Activated CD8-positive, alpha-beta memory T cell treated with anti-CD3 and anti-CD28 coated beads, Interleukin-2, amount 50 U/mL, for 48 hours (primary cell): ENCODE measurements at regions not wholly inside any gene's neighbourhood (a gene's known extent, or its start where the extent isn't known, plus 50 kb on each side); places are given as distances from the start of the nearest gene placed in this dataset.
"Not testable (repeated sequence)": the region's sequence is repeated elsewhere in the genome, so short reads cannot be mapped to it uniquely, and the experiment has no call there.

Source experiments
- DNase-seq: peaks from one replicate; pipeline ENCODE4 v3.0.0-alpha.2; 2020

DNA sequence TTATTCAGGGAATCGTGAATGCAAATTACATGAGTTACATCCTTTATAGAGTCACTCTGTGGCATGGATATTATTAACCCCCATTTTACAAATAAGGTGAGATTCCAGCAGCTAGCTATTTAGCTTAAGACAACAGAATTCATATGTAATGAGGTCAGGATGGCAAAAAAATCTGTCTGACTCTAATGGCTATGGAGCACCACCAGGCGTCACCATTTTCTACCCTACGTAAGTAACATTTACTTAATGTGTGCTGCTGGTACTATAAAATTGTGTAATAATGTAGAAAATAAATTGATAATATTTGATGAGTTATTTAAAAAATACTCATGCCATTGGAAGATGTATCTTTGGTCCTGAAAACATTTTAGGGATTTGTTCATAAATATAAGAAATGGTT, 2040.1 kb upstream of the LRRTM1 start:
- DNase-seq, result no peak

DNA sequence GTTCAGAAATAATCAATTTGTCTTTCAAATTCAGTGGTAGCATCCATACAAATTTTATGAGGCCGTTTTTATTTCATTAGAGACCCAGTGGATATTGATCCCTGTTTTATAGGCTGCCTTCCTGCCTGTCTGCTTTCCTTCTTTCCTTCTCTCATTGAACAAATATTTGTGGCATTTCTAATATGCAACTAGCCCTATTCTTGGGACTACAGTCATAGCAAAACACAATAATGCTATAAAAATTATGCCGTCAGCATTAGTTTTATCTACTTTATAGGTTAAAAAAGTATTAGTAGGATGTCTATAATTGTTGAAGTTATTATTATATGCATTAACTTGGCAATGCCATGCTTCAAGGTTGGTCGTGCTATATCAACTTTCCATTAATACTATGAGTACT, 2037.8 kb upstream of the LRRTM1 start:
- DNase-seq, result no peak

DNA sequence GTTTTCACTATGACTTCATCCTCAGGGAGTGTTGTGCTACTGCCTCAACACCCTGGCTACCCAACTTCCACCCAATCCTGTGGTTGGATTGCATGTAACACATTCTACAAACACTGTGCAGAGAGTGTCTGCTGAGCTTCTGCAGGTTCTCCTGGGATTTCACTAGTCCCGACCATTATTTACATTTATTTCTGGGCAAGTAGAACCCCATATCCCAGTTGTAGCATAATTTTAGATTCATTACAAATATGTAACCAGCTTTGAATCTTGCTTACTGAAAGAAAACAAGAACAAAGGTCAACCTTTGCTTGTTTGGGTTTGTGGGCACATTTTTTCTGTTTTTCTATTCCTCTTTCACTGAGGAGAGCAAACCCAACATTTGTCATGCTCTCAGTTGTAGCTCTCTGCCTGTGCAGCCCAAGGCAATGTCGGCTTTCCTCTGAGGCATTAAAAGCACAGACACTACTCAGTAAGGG, 2036.1 kb upstream of the LRRTM1 start:
- DNase-seq, result no peak

DNA sequence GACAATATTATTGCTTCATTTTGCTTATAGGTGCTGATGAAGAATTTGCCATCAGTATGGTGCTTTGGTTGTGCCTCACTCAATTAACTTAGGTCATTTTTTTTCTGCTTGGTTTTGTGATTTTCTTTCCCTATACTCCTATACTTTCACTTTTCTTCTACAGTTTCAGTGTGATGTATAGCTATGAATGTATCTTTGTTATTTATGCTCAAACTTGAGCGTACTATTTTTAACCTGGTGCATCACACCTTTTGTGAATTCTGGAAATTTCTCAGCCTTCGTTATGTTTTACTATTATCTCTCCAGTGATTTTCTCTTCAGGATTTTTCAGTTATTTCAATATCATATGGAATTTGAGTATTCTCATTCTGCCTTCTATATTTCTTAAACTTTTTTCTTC, 2035.3 kb upstream of the LRRTM1 start:
- no peak for DNase-seq

DNA sequence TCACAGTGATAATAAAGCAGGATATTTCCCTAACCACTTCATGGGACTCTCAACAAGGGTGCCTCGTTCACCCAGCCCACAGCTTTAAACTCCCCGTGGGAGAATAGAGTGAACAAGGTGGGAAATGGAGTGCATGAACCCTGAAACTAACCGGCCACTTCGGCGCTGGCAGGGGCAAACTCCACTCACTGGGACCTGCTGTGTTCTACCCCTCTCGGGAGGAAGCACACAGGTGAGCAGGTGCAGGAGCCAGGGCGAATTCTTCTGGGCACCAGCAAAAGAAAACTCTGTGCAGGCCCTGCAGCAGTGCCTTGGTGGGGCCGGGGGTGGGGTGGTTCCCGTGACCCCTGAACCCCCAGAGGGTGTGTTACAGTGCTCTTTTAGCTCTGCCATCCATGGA, 2029.1 kb upstream of the LRRTM1 start:
- no peak for DNase-seq

DNA sequence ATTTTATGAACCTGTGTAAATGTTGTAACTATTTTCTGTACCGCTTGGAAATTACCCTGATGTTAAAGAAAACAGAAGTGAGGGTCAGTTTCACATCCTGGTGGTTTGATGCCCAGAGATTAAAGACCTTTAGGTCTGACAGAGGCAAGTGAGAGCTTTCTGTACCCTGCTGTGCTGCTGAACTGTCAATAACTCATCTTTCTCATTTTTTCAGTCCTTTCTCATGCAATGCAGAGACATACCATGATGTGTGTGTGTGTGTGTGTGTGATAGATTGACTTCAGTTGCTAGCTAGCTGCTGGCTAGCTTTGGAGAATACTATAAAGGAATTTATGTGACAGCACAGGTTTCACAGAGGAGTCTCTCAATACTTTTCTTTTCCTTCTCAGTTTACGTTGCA, 2025.6 kb upstream of the LRRTM1 start:
- DNase-seq, result no peak

DNA sequence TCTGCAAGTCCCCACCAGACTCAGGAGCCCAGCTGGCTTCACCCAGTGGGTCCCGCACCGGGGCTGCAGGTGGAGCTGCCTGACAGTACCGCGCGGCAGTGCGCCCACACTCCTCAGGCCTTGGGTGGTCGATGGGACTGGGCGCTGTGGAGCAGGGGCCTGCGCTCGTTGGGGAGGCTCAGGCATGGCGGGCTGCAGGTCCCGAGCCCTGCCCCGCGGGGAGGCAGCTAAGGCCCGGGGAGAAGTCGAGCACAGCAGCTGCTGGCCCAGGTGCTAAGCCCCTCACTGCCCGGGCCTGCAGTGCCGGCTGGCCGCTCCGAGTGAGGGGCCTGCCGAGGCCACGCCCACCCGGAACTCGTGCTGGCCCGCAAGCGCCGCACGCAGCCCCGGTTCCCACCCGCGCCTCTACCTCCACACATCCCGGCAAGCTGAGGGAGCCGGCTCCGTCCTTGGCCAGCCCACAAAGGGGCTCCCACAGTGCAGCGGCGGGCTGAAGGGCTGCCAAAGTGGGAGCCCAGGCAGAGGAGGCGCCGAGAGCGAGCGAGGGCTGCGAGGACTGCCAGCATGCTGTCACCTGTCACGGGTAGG, 2021.7 kb upstream of the LRRTM1 start:
- not testable (repeated sequence) for DNase-seq

DNA sequence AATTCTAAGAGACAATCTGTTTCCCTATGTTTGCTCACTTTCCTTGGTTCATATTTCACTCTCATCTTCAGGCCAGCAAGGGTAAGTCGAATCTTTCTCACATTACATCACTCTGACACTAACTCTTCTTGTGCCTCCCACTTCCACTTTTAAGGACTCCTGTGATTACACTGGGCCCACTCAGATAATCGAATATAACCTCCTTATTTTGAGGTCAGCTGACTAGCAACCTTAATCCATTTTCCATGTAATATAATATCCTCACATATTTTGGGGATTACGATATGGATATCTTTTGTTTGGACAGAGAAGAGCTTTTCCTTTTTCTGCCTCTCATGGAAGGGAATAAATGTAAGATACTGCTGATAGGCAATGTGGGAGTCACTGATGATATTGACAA, 2015.7 kb upstream of the LRRTM1 start:
- no peak for DNase-seq

DNA sequence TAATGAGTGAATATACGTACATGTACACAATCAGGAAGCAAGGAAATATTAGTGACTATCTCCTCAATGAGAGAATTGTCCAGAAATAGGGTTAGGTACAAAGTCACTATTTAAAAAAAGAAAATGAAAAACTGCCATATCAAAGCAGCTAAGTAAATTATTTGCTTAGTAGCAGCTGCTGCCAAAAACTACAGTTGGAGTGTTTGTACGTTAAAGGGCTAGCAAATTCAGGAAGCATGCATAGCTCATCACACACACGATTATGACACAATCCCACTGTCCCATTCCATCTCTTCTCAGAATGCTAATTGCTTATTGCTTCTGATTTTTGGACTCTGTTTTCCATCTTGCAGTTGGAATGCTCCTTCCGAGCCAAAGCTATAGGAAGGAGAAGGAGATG, 2012.5 kb upstream of the LRRTM1 start:
- no peak for DNase-seq

DNA sequence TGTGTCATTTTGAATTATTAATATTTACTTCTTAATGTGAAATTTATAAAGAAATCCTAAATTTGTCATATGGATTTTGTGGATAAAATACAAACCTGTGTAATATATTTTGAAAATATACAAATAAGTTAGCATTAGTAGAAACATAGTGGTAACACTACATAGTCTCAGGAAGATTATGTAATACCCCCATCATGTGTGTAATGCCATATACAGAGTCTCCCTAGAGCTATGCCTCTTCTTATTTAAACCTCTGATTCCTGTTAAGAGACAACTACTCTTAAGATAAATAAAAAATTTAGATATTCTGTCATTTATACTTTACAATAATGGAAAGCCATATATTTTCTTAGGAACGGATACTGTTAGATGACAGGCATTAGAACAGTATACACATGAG, 2012.0 kb upstream of the LRRTM1 start:
- no peak for DNase-seq

DNA sequence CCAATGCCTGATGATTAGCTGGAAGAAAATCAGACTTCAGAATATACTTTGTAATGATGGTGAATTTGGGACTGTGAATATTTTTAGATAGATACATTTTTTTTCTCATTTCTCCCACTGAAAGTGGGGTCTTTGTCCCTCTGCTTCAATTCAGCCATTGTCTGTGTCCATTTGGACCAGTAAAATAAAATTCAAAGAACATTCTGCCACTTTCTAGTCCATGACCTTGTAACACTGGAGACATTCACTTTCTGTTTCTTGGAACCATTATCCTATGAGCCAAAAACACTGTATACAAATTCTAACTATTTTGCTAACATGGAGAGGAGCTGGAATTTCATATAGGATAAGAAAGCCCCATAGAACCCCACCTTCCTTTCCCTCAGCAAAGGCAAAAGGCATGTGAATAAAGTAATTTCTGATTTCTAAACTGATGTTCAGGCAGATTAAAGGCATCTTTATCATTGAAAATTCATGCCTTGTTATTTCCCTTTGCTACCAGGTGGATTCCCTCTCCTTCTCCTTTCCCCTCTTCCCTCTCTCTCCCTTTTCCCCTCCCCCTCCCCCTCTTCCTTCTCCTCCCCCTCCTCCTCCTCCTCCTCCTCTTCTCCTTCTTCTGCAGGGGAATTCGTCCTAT, 2010.4 kb upstream of the LRRTM1 start:
- DNase-seq, result no peak

DNA sequence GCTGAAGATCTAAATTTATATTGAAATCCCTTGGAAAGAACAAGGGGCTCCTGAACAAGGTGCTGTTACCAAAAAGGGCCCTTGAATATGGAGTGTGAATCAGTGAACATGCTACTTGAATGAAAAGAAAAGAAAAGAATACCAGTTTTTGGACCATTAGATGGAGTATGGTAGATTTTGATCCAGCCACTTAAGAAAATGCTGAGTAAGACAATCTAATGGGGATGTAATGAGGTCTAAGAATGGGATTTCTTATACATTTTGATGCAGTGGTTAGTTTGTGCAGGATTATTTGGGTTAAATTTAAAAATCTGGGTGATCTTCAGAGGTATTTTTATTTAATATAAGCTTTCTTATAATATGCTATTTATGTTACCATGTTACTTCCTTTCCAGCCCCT, 2003.0 kb upstream of the LRRTM1 start:
- no peak for DNase-seq

DNA sequence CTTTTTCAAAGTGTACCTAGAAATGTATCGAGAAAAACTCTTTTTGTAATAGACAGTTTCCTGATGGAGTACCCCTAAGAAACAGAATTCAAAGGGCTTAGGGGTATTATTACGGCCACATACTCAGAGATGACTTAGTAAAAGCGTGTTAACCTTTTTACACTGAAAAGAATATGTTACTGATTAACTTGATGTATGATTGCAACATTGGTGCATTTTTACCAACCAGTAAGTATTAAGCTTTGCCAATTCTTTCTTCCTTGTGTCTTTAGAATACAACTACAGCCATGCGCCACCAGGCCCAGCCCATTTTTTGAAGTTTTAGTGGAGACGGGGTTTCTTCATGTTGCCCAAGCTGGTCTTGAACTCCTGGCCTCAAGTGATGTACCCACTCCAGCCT, 1997.0 kb upstream of the LRRTM1 start:
- DNase-seq, result no peak

DNA sequence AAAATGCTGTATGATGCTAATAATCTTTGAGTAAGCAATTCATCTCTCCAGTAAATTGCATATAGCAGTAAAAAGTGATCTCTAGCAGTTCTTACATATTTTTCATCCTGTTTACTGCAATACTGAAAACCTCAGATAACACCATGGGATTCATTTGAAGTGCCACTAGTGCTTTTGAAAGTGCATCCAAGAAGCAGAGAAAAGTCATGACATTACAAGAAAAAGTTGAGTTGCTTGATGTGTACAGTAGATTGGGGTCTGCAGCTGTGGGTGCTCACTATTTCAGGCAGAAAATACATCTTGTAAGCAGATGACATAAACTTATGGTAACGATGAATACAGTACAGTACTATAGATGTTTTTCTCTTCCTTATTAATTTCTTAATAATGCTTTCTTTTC, 1984.9 kb upstream of the LRRTM1 start:
- DNase-seq, result no peak

DNA sequence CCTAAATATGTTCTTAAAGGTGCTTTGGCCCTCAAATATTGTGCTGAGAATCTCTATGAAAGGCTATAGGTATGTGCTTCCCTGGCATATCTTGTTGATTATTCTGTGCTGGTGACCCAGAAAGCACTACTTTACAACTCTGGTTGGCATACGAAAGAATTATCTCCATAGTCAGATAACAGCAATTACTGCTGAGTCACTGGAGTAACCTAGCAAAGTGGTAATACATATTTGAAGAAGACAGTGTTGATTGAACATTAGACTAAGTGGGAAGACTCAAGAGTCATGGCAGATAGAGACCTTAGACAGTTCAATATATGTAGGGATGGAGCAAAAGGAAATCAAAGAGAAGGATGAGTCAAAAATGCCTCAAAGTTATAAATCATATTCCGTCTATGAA, 1978.5 kb upstream of the LRRTM1 start:
- DNase-seq, result no peak

DNA sequence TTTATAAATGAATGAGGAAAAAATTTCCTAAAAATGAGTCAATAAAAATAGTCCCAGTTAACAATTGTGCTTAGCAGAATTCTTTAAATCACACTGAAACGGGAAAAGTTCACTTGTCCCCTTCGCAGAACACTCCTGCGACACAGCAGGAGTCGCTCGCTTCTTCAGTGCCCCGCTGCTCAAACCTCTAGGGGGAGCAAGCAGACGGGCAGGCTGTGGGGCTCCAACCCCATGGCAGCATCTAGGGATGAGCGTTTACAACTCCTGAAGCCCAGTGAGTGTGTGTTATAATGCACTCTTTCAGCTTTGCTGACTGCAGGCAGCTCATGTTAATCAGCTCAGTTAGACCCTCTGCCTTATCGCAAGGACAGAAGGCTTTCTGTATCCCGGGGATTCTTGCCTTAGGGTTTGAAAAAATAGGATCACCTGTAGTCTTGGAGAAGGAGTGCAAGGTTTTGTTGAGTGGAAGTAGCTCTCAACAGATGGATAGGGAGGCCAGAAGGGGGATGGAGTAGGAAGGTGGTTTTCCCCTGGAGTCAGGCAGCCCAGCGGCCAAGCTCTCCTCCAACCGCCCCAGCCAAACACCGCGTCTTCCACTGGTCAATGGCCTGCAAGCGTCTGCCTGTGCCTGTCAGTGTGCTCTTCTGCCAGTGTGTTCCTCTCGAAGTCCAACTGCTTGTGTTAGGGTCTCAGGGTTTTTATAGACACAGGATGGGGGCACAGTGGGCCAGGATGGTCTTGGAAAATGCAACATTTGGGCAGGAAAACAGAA, 1977.7 kb upstream of the LRRTM1 start:
- no peak for DNase-seq

DNA sequence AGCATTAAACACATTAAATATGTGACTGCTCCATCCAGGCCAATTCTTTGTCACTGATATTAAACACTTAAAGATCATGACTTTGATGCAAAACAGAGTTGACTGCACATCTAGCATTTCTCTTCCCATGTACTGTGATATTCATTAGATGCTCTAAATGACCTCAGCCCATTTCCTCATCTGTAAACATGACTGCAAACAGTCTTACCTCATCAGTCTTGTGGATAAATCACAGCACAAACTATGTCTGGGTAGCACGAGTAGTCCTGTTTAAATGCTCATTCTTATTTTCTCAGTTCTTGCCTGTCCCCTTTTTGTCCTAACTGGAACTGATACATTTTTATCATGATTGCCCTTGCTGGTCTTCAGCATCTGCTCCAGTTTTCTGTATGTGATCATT, 1974.8 kb upstream of the LRRTM1 start:
- no peak for DNase-seq

DNA sequence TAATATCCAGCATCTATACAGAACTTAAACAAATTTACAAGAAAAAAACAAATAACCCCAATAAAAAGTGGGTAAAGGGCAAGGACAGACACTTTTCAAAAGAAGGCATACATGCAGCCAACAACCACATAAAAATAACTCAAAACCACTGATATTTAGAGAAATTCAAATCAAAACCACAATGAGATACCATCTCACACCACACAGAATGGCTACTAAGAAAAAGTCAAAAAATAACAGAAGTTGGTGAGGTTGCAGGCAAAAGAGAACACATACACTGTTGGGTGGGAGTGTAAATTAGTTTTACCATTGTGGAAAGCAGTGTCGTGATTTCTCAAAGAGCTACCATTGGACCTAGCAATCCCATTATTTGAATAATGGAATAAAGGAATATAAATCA, 1973.9 kb upstream of the LRRTM1 start:
- no peak for DNase-seq

DNA sequence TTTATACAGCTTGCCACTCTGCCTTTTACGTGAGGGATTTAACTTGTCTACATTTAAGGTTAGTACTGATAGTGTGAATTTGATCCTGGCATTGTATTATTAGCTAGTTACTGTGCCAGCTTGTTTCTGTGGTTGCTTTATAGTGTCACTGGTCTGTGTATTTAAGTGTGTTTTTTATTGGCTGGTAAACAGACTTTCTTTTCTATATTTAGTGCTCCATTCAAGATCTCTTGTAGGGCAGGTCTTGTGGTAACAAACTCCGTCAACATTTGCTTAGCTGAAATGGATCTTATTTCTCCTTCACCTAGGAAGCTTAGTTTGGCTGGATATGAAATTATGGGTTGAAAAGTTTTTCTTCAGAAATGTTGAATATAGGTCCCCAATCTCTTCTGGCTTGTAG, 1971.0 kb upstream of the LRRTM1 start:
- no peak for DNase-seq

DNA sequence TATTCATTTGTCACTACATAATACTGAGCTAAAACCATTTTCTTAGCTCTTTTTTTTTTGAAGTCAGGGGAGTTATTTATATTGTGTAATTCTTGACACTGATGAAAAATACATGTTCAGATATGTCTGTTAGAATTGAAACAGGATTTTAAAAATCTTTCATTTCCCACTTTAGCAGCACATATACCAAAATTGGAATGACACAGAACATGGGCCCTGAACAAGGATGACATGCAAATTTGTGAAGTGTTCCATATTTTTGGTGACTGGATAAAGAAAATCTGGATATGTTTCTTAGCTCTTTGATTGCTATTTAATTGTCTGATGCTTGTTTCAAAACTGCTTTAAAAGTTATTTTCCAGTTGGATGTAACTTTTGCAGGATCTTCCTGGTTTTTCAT, 1963.9 kb upstream of the LRRTM1 start:
- DNase-seq, result no peak

DNA sequence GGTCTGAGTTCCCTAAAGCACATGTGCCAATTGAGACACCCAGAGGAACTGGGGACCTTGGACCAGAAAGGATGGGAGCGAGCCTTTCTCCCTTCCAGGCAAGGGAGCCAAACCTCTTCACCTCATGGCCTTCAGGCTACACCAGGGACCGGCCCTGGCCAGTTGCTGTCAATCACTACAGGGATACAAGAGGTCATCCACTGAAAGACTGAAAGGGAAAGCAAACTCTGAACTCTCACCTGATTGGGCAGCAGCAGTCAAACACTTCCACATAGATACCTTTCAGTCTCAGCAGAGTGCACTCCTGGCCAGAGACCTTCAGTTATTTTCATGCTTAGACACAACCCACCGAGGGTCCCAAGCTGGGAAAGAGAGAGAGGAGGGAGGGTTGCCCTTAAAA, 1956.0 kb upstream of the LRRTM1 start:
- no peak for DNase-seq

DNA sequence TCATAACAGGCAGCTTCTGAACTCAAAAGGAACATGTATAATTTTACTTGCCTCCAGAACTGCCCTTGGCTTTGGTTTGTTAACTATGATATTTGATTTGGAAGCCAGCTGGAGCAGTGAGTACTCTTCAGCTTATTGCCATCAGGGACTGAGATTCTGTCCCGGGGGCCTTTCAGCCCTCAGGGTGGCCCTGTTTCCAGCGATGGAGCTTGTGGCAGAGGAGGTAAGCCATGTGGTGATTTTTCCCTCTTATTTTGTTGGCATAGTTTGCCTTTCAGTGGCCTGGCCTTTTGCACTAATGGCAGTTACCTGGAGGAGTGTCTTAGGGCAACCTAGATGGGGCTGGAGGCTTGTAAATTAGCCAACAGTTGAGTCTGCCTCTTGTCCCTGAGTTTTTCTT, 1955.0 kb upstream of the LRRTM1 start:
- no peak for DNase-seq

DNA sequence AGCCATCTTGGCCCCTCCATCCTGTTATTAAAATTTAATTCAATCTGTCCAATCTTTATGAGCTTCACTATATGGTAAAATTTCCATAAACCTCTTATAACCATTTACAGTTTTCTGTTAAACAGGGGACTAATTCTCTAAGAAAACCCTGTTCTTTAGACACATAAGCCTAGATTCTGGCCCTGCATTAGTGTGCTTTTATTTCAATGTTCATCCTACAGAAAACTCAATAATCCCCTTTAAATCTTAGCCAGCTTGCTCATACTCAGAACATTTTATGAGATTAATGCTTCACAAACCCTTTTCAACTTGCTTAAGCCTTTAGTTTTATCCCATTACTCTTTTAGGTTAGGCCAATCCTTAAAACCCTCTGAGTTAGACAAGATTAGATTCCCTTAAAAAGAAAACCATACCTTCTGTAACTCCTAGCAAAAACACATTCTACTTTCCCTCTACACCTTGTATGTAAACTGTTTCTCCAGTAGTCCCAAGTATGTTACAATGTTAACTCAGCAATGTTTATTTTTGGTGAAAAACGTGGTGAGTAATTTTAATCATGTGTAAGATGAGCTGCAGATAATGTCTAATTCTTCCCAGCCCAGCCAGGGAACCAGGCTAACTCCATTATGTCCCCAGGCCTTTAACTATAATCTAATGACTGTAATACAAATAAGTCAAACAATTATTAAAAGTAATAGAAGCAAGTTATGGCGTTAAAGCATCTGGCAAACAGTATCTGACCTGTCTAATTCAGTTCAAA, 1953.4 kb upstream of the LRRTM1 start:
- no peak for DNase-seq
